GM12878 (cell line): ENCODE measurements at regions not wholly inside any gene's neighbourhood (a gene's known extent, or its start where the extent isn't known, plus 50 kb on each side); places are given as distances from the start of the nearest gene placed in this dataset.

Experiments used
- ATAC-seq: fragments of 200-7000 bp; cut with Tn5 transposase; 3 replicates; pipeline ENCODE4 v1.9.1; 2020; ENCODE audit warnings: mild to moderate bottlenecking, moderate library complexity
- BruUV-seq: library from RNA; stranded (reverse); fragments of 400-500 nt; replicated peaks from 2 replicates; lab custom pipeline; 2021; lab: Mats Ljungman, UMichigan
- CTCF ChIA-PET: fragments of 300-600 bp; sonication (Branson Sonifier 250); formaldehyde crosslinking; extraction: SDS; loops from one replicate; lab custom pipeline; 2021; ENCODE audit warnings: inconsistent platforms; lab: Yijun Ruan, JAX
- POLR2A ChIA-PET: fragments of 350-600 bp; formaldehyde crosslinking; extraction: SDS; loops from one replicate; lab custom pipeline; 2021; ENCODE audit warnings: inconsistent platforms; lab: Charles Lee
- RAD21 ChIA-PET: fragments of 300-600 bp; sonication (Branson Sonifier 250); formaldehyde crosslinking; loops from one replicate; lab custom pipeline; 2023; ENCODE audit warnings: antibody characterized with exemption; ENCODE audit not compliant: unreplicated experiment; lab: Charles Lee
- SMC1A ChIA-PET: fragments of 300-600 bp; sonication (Branson Sonifier 250); formaldehyde crosslinking; loops from one replicate; lab custom pipeline; 2023; ENCODE audit not compliant: unreplicated experiment, uncharacterized antibody; lab: Charles Lee
- DNase-seq: peaks from one replicate; pipeline ENCODE4 v3.0.0-alpha.2; 2011; ENCODE audit warnings: low read depth, low spot score
- FAIRE-seq: peaks from 3 replicates; lab custom pipeline; 2011; peaks lifted over from hg19 to GRCh38; lab: Jason Lieb, UNC
- H2AFZ ChIP-seq: 2 replicates; pipeline ENCODE4 v1.6.0; 2011; ENCODE audit warnings: low read depth, low read length, control low read depth; ENCODE audit not compliant: control insufficient read depth
- H3K27ac ChIP-seq: 2 replicates; pipeline ENCODE4 v1.5.1; 2011; ENCODE audit warnings: control low read depth; ENCODE audit not compliant: control insufficient read depth, insufficient read depth
- H3K27me3 ChIP-seq, 2 experiments: replicated peaks in 1 of 2; 2 replicates each; pipeline versions ENCODE4 v1.6.0 to v1.6.1; 2011; ENCODE audit warnings: low read length in 1 of 2; ENCODE audit not compliant: control insufficient read depth in 2 of 2, insufficient read depth in 2 of 2
- H3K36me3 ChIP-seq, 2 experiments: 2 replicates each; pipeline ENCODE4 v1.5.1; 2011; ENCODE audit warnings: low read length in 1 of 2; ENCODE audit not compliant: control insufficient read depth in 2 of 2, insufficient read depth in 2 of 2
- H3K4me1 ChIP-seq: 2 replicates; pipeline ENCODE4 v1.6.1; 2011; ENCODE audit warnings: mild to moderate bottlenecking, low read length, moderate library complexity, mixed read lengths; ENCODE audit not compliant: control insufficient read depth, insufficient read depth
- H3K4me2 ChIP-seq: 2 replicates; pipeline ENCODE4 v1.6.0; 2011; ENCODE audit warnings: control low read depth; ENCODE audit not compliant: control insufficient read depth, insufficient read depth
- H3K4me3 ChIP-seq: fragments of 200-600 bp; sonication (generic); 2 replicates; pipeline ENCODE4 v1.5.1; 2016
- H3K79me2 ChIP-seq: 2 replicates; pipeline ENCODE4 v1.6.0; 2011; ENCODE audit warnings: low read length; ENCODE audit not compliant: control insufficient read depth, insufficient read depth
- H3K9ac ChIP-seq: 2 replicates; pipeline ENCODE4 v1.8.0; 2011; ENCODE audit warnings: low read length, control low read depth, mixed read lengths; ENCODE audit not compliant: control insufficient read depth, insufficient read depth
- H3K9me3 ChIP-seq: replicated peaks from 3 replicates; pipeline ENCODE4 v1.5.1; 2011; ENCODE audit warnings: mild to moderate bottlenecking, low read length; ENCODE audit not compliant: control insufficient read depth, insufficient read depth
- H4K20me1 ChIP-seq: 2 replicates; pipeline ENCODE4 v1.6.0; 2011; ENCODE audit not compliant: control insufficient read depth, insufficient read depth
- ATF3 ChIP-seq: IDR thresholded peaks from 2 replicates; pipeline ENCODE4 v1.6.1; 2011; ENCODE audit warnings: low read depth, mild to moderate bottlenecking, low read length, moderate library complexity, borderline replicate concordance; ENCODE audit errors: extremely low read depth
- CHD2 ChIP-seq: IDR thresholded peaks from 2 replicates; pipeline ENCODE4 v1.6.1; 2011; ENCODE audit warnings: low read depth, low read length, improper control_type of control experiment, borderline replicate concordance
- IRF4 ChIP-seq: IDR thresholded peaks from 2 replicates; pipeline ENCODE4 v1.6.1; 2011; ENCODE audit warnings: low read depth, low read length
- MEF2A ChIP-seq: IDR thresholded peaks from 2 replicates; pipeline ENCODE4 v1.6.1; 2011; ENCODE audit warnings: low read depth, mild to moderate bottlenecking, low read length, moderate library complexity; ENCODE audit not compliant: insufficient read depth
- MYB ChIP-seq: fragments of 150-350 bp; IDR thresholded peaks from 2 replicates; pipeline ENCODE4 v1.6.1; 2014; ENCODE audit warnings: mild to moderate bottlenecking, low read depth, low read length, borderline replicate concordance
- NFYA ChIP-seq: IDR thresholded peaks from 2 replicates; pipeline ENCODE4 v1.6.1; 2011; ENCODE audit warnings: low read depth, mild to moderate bottlenecking, low read length, improper control_type of control experiment, borderline replicate concordance
- POU2F2 ChIP-seq: IDR thresholded peaks from 3 replicates; pipeline ENCODE4 v1.6.1; 2011; ENCODE audit warnings: low read depth, mild to moderate bottlenecking, low read length, borderline replicate concordance
- REST ChIP-seq: IDR thresholded peaks from 2 replicates; pipeline ENCODE4 v1.6.1; 2012; ENCODE audit warnings: mild to moderate bottlenecking, low read depth, low read length
- TCF7 ChIP-seq: IDR thresholded peaks from 2 replicates; pipeline ENCODE4 v1.6.1; 2014; ENCODE audit warnings: antibody characterized with exemption, borderline replicate concordance
- ZNF217 ChIP-seq: fragments of 450-650 bp; IDR thresholded peaks from 2 replicates; pipeline ENCODE4 v1.6.1; 2017; ENCODE audit warnings: antibody characterized with exemption, mild to moderate bottlenecking
- WGBS: methylation state at CpG from one replicate; pipeline ENCODE4 v1.1.6; 2016; ENCODE audit warnings: low lambda C conversion rate; ENCODE audit not compliant: insufficient replicate concordance, insufficient coverage; ENCODE audit errors: missing lambda C conversion rate; 5-methylcytosine and 5-hydroxymethylcytosine counted together
- in situ Hi-C: fragments of 300-500 bp; cut with MboI; formaldehyde crosslinking; loops from 9 replicates; pipeline ENCODE4 v1.14.3; 2018; ENCODE audit warnings: mixed read lengths
- intact Hi-C: fragments of 100-400 bp; cut with micrococcal nuclease; formaldehyde crosslinking; loops from one replicate; pipeline ENCODE4 v1.14.2; 2022; ENCODE audit not compliant: unreplicated experiment

- Histone ChIP-seq H3K9me3 (no peaks in the 10 kb centered on the region), H3K27ac (no peak overlapping the region), H3K4me1 (no peaks in the 10 kb centered on the region), H2AFZ (peak overlapping the region; percentile 15; the same call in 1 of the 2 replicates), H3K27me3 (no peaks in the 10 kb centered on the region), H3K4me3 (no peak overlapping the region), H3K9ac (no peak overlapping the region), H3K79me2 (no peaks in the 10 kb centered on the region), H3K36me3 (no peaks in the 10 kb centered on the region), H3K4me2 (no peak overlapping the region), H4K20me1 (no peaks in the 10 kb centered on the region)
- TF ChIP-seq MYB (no peak), MEF2A (no peak)
- ChIA-PET POLR2A (no interaction called here), SMC1A (interaction anchor here (1.1 to 1.6 kb wide), 3 partner anchors 9 to 65 kb away, joined by 3 to 5 read pairs (median 4); no protein-coding TSS in a partner anchor), RAD21 (interaction anchor here (0.5 to 1.6 kb wide), 3 partner anchors 28 to 305 kb away, joined by 3 to 5 read pairs (median 4); no protein-coding TSS in a partner anchor), CTCF (interaction anchor here (1.0 to 1.9 kb wide), 2 partner anchors 11 to 376 kb away, joined by 3 to 4 read pairs; no protein-coding TSS in a partner anchor)
- 9% methylated on average over 4 of the region's 4 CpGs for WGBS
- ATAC-seq (no peak), FAIRE-seq (peak; percentile 62), DNase-seq (no peak)
- intact Hi-C loops, result no loop called here
- in situ Hi-C loops, result no loop called here
- no TSS peak for BruUV-seq
These were observed 734.5 kb upstream of the ACVR2A start for GRCh38 chr2:147110317-147110716.

- no peak for DNase-seq
- H3K9me3 ChIP-seq, result no peaks in the 10 kb centered on the region
- no peaks in the 10 kb centered on the region for H3K36me3 ChIP-seq
- H3K9ac ChIP-seq, result no peak overlapping the region
- H3K79me2 ChIP-seq, result no peaks in the 10 kb centered on the region
- ATAC-seq, result no peak
- no peak overlapping the region for H3K4me3 ChIP-seq
- no peak overlapping the region for H3K4me2 ChIP-seq
- no peak overlapping the region for H2AFZ ChIP-seq
- ChIA-PET RAD21 (interaction anchor here (1.6 kb wide), 1 partner anchor 27 kb away, joined by 4 read pairs; no protein-coding TSS in a partner anchor), CTCF (interaction anchor here (1.0 to 1.9 kb wide), 3 partner anchors 12 to 375 kb away, joined by 3 to 4 read pairs (median 3); no protein-coding TSS in a partner anchor), POLR2A (no interaction called here), SMC1A (interaction anchor here (1.0 to 1.6 kb wide), 3 partner anchors 15 to 64 kb away, joined by 3 to 4 read pairs (median 4); no protein-coding TSS in a partner anchor)
- H4K20me1 ChIP-seq, result no peaks in the 10 kb centered on the region
- FAIRE-seq, result no peak
- H3K27ac ChIP-seq, result no peak overlapping the region
- TF ChIP-seq CHD2 (no peak), POU2F2 (no peak), TCF7 (no peak), ATF3 (no peak), ZNF217 (no peak), REST (no peak), NFYA (no peak), IRF4 (no peak)
- in situ Hi-C loops (no loop called here), intact Hi-C loops (no loop called here)
- no peaks in the 10 kb centered on the region for H3K27me3 ChIP-seq
- no TSS peak for BruUV-seq
- H3K4me1 ChIP-seq, result no peaks in the 10 kb centered on the region
- 95% methylated on average over 2 of the region's 2 CpGs for WGBS
These were observed 735.5 kb upstream of the ACVR2A start for GRCh38 chr2:147109291-147109690.
